ENCODE measurements at regions not wholly inside any gene's neighbourhood (a gene's known extent, or its start where the extent isn't known, plus 50 kb on each side); places are given as distances from the start of the nearest gene placed in this dataset.

DNA sequence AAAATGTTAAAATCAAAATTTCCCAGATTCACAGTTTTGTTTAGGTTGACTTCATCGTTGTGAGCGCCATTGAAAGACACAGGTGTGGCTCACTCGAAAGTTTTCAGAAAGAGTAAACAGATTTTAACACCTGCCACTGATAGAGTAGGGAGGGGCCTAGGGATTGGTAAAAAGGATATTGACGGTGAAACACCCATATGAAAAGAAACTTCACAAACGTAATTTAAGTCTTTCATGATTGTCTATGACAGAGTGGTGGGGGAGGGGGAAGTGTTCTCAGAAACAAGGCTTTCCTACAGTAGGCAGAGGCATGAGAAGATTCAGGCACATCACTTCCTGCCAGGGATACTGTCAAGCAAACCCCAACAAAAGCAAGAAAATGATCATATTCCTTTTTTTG, 101.4 kb downstream of the PERP start:
- Histone ChIP-seq H2AFZ (ENCODE audit: control insufficient read depth, low read length) (no peak overlapping the region), H3K4me2 (ENCODE audit: control insufficient read depth, extremely low read depth, insufficient read depth, low read depth, low read length) (no peak overlapping the region), H4K20me1 (ENCODE audit: control insufficient read depth, extremely low read depth, insufficient read depth, low read length) (no peaks in the 10 kb centered on the region), H3K9ac (ENCODE audit: control insufficient read depth, extremely low read depth, insufficient read depth, low read length) (no peak overlapping the region), H3K79me2 (ENCODE audit: control insufficient read depth, insufficient read depth, low read length) (no peaks in the 10 kb centered on the region), H3K9me1 (ENCODE audit: control insufficient read depth, extremely low read depth, insufficient read depth, low read length) (no peaks in the 10 kb centered on the region), H3K27ac (ENCODE audit: control insufficient read depth, insufficient read depth, low read length) (no peak overlapping the region), H3K27me3 (ENCODE audit: control insufficient read depth, extremely low read depth, insufficient read depth, low read length) (no peaks in the 10 kb centered on the region), H3K9me3 (ENCODE audit: control insufficient read depth, low read depth, low read length) (no peaks in the 10 kb centered on the region), H3K4me1 (ENCODE audit: control insufficient read depth, extremely low read depth, insufficient read depth, low read length) (peaks cover 21% of the 10 kb centered on the region), H3K4me3 (ENCODE audit: control insufficient read depth in 2 of 3, extremely low read depth in 1 of 3, insufficient read depth in 2 of 3, low read depth in 1 of 3, low read length in 3 of 3) (no peak overlapping the region), H3K36me3 (ENCODE audit: control insufficient read depth in 2 of 2, extremely low read depth in 1 of 2, insufficient read depth in 2 of 2, low read length in 2 of 2) (no peaks in the 10 kb centered on the region)
- TF ChIP-seq EZH2 (IDR thresholded peaks at IDR 0.05; ENCODE audit: low read length), result no peak
- TF ChIP-seq, protein P1, sequence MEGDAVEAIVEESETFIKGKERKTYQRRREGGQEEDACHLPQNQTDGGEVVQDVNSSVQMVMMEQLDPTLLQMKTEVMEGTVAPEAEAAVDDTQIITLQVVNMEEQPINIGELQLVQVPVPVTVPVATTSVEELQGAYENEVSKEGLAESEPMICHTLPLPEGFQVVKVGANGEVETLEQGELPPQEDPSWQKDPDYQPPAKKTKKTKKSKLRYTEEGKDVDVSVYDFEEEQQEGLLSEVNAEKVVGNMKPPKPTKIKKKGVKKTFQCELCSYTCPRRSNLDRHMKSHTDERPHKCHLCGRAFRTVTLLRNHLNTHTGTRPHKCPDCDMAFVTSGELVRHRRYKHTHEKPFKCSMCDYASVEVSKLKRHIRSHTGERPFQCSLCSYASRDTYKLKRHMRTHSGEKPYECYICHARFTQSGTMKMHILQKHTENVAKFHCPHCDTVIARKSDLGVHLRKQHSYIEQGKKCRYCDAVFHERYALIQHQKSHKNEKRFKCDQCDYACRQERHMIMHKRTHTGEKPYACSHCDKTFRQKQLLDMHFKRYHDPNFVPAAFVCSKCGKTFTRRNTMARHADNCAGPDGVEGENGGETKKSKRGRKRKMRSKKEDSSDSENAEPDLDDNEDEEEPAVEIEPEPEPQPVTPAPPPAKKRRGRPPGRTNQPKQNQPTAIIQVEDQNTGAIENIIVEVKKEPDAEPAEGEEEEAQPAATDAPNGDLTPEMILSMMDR (optimal IDR thresholded peaks at IDR 0.05 in 1 of 3, IDR thresholded peaks at IDR 0.05 in 1 of 3, conservative IDR thresholded peaks at IDR 0.05 in 1 of 3; ENCODE audit: extremely low read depth in 1 of 3, insufficient read depth in 2 of 3, low read length in 3 of 3), result no peak
- DNase-seq (ENCODE audit: low read depth, low spot score) (no peak), FAIRE-seq (no peak)
- dilution Hi-C loops (cut with MboI; ENCODE audit: extremely low pct_ligation_motif_present, low sequenced_read_pairs), result no loop called here

DNA sequence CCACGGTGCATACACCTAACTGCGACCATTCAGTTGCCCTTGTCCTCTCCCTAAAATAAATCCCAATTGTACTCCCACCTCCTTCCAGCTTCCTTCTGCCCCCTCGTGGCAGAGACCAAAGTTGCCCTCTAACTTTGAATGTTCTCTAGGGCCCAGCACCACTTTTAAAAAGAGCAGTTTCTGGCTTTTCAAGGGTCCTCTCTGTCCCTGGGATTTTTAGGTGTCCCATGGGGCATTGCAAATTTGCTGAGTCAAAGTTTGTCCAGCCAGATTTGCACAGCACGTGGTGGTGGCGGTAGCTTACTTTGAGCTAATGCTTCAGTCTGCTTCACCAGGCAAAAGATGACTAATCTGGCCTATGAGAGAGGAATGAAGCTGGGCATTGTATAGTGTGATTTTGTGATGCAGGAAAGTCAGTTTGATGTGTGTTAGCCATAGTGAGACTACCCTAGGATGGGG, 100.2 kb downstream of the PERP start:
- Histone ChIP-seq H3K27me3 (ENCODE audit: control insufficient read depth, extremely low read depth, insufficient read depth, low read length) (no peaks in the 10 kb centered on the region), H2AFZ (ENCODE audit: control insufficient read depth, low read length) (peak overlapping the region; percentile 32), H3K9ac (ENCODE audit: control insufficient read depth, extremely low read depth, insufficient read depth, low read length) (peak overlapping the region; percentile 14), H3K27ac (ENCODE audit: control insufficient read depth, insufficient read depth, low read length) (peak overlapping the region; percentile 45), H3K4me1 (ENCODE audit: control insufficient read depth, extremely low read depth, insufficient read depth, low read length) (peaks cover 21% of the 10 kb centered on the region), H3K9me3 (ENCODE audit: control insufficient read depth, low read depth, low read length) (no peaks in the 10 kb centered on the region), H3K79me2 (ENCODE audit: control insufficient read depth, insufficient read depth, low read length) (no peaks in the 10 kb centered on the region), H3K36me3 (ENCODE audit: control insufficient read depth in 2 of 2, extremely low read depth in 1 of 2, insufficient read depth in 2 of 2, low read length in 2 of 2) (no peaks in the 10 kb centered on the region), H3K4me2 (ENCODE audit: control insufficient read depth, extremely low read depth, insufficient read depth, low read depth, low read length) (peak overlapping the region; percentile 20), H4K20me1 (ENCODE audit: control insufficient read depth, extremely low read depth, insufficient read depth, low read length) (no peaks in the 10 kb centered on the region), H3K9me1 (ENCODE audit: control insufficient read depth, extremely low read depth, insufficient read depth, low read length) (no peaks in the 10 kb centered on the region), H3K4me3 (ENCODE audit: control insufficient read depth in 2 of 3, extremely low read depth in 1 of 3, insufficient read depth in 2 of 3, low read depth in 1 of 3, low read length in 3 of 3) (no peak overlapping the region)
- no peak for DNase-seq (ENCODE audit: low read depth, low spot score)
- peak; percentile 34 for FAIRE-seq
- TF ChIP-seq, protein P1 (optimal IDR thresholded peaks at IDR 0.05 in 1 of 3, IDR thresholded peaks at IDR 0.05 in 1 of 3, conservative IDR thresholded peaks at IDR 0.05 in 1 of 3; ENCODE audit: extremely low read depth in 1 of 3, insufficient read depth in 2 of 3, low read length in 3 of 3), result peak; percentile 62 to 75 (median 70)
- no peak for TF ChIP-seq EZH2 (IDR thresholded peaks at IDR 0.05; ENCODE audit: low read length)
- dilution Hi-C loops (cut with MboI; ENCODE audit: extremely low pct_ligation_motif_present, low sequenced_read_pairs), result no loop called here
